ENCODE measurements at regions not wholly inside any gene's neighbourhood (a gene's known extent, or its start where the extent isn't known, plus 50 kb on each side); places are given as distances from the start of the nearest gene placed in this dataset.

- TF ChIP-seq CTCF (IDR thresholded peaks at IDR 0.05): no peak
- no peak for TF ChIP-seq POLR2AphosphoS5 (IDR thresholded peaks at IDR 0.05)
These were observed 142.4 kb upstream of the TNFAIP3 start for GRCh38 chr6:137724495-137725211.
